Stimulated activated CD4-positive, alpha-beta T cell treated with anti-CD3 and anti-CD28 coated beads, Interleukin-2, amount 100 ng/mL, for 24 hours (primary cell): ENCODE measurements at regions not wholly inside any gene's neighbourhood (a gene's known extent, or its start where the extent isn't known, plus 50 kb on each side); places are given as distances from the start of the nearest gene placed in this dataset.

ENCODE experiments used
- DNase-seq, 2 donors: peaks; one replicate each; pipeline ENCODE4 v3.0.0-alpha.2; 2020

DNA sequence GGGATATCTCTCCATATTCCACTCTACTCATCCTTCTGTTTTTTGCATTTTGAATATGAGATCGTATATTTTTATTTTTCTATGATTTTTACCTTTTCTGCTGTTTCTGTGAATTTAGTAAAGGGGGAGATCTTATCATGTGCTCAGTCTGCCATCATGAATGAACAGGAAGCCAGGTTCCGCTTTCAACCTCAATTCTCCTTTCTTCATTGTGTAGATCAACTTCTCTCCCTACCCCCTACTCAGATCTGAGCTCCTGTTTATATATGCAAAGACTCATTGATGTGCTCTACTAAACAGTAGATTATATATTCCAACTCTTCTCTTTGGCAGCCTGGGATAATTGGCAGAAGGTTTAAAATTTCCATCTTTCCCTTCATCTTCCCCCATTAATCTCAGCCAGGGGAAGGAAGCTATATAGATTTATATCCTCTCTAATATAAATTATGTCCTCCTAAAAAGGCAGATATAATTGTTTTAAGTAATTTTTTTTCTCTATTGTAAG is 336.7 kb upstream of the PLET1 start:
- DNase-seq, result no peak

DNA sequence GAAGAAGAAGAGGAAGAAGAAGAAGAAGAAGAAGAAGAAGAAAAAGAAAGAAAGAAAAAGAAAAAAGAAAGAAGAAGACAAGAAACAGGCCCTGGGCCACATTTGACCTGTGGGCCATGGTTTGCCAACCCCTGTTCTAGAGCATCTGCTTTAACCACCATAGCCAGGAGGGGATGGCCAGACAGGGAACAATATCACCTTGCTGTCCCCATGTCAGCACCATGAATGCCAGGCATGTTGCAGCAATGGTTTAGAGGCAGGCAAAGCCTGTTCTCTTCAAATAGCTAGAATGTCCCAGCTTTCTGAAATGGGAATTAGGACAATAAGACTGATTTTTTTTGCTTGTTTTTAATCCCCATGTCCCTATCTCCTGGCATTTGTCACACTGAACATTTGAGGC is 338.6 kb upstream of the PLET1 start:
- no peak for DNase-seq

- DNase-seq, result no peak
These were observed 339.3 kb upstream of the PLET1 start for GRCh38 chr11:112599856-112600533.

DNA sequence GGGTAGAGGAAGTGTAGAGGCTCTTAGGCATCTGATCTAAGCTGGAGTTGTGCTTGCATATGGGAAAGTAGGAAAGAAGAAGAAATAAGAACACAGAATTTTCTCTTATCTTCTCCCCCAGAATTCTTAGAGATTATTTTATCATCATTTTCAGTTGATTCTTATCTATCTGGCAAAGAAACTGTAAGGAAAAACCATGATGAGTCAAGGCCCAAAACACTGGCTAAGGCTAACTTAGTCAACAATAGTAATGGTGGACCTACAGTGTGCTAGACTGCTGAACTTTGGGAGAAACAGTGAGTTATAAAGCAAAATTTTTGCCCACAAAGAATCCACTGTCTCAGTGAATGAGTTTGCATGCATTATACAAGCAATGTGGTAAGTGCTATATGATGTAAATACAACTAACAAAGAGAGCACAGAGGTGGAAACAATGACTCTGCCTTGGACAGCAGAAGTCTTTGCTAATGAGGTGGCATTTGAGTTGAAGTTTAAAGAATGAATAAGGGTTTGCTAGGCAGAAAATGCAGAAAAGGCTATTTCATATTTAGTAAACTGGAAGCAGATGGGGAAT is 344.5 kb upstream of the PLET1 start:
- no peak for DNase-seq

- no peak for DNase-seq
These were observed 346.0 kb upstream of the PLET1 start for GRCh38 chr11:112606656-112607055.

DNA sequence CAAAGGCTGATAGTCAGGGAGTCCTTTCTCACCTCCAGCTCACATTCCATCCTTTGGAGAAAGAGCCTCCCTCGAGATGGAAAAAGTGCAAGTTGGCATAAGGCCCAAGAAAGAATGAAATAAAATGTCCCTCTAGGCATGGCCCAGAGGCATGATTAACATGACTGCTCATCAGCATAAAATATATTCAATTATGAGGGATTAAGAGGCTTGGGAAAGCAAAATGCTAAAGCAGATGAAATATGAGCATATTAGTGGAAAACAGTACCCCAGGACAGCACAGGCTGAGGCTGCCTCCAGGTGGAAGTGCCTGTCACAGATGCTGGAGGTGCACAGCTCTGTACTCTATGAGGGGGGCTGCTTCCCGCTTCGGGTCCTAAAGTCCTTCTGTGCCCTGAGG is 347.8 kb upstream of the PLET1 start:
- no peak for DNase-seq

- DNase-seq, result no peak
These were observed 349.8 kb upstream of the PLET1 start for GRCh38 chr11:112610494-112610893.

GRCh38 chr11:112610996-112611750 is 350.0 kb upstream of the NCAM1 start:
- DNase-seq, result no peak

- DNase-seq, result no peak
These were observed 349.4 kb upstream of the NCAM1 start for GRCh38 chr11:112611771-112612170.

GRCh38 chr11:112612250-112612849 is 348.9 kb upstream of the NCAM1 start:
- no peak for DNase-seq

- DNase-seq, result no peak
These were observed 347.9 kb upstream of the NCAM1 start for GRCh38 chr11:112613051-112613972.

GRCh38 chr11:112614605-112615004 is 346.6 kb upstream of the NCAM1 start:
- no peak for DNase-seq

- no peak for DNase-seq
These were observed 346.0 kb upstream of the NCAM1 start for GRCh38 chr11:112615238-112615637.

- DNase-seq, result no peak
These were observed 345.3 kb upstream of the NCAM1 start for GRCh38 chr11:112615891-112616290.

GRCh38 chr11:112616327-112617097 is 344.7 kb upstream of the NCAM1 start:
- no peak for DNase-seq

DNA sequence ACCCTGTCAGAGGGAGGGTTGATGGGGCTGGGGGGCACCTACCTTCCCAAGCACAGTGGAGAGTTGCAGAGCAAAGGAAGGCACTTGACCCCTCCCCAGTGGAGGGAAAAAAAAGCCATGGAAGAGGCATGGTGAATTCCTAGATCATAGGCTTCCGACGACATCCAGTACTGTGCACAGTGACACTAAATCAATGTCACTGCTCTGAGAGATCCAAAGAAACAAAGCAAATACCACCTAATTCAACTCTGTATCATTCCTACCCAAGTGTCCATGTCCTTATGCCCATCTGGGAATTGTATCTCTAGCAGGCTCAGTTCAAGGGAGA is 344.2 kb upstream of the NCAM1 start:
- no peak for DNase-seq

GRCh38 chr11:112617977-112618826 is 343.0 kb upstream of the NCAM1 start:
- no peak for DNase-seq

DNA sequence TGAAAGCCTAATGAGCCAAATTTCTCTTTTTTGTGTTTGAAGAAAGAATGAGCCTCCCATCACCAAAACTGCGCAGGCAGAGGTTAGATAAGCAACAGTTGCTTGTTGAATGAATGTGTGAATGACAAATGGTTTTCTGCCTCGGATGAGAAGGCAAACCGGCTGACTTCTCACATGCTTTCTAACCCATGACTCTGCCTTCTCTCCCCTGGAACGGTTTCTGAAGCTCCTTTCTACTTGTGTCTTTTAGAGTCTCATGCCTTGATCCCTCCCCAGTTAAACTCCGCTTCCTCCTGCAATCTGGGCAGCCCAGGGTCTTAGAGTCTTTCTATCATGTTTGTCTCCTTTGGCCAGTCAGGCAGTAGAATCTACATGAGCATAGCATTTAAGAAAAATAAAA is 342.1 kb upstream of the NCAM1 start:
- no peak for DNase-seq

GRCh38 chr11:112620621-112621394 is 340.4 kb upstream of the NCAM1 start:
- no peak for DNase-seq

DNA sequence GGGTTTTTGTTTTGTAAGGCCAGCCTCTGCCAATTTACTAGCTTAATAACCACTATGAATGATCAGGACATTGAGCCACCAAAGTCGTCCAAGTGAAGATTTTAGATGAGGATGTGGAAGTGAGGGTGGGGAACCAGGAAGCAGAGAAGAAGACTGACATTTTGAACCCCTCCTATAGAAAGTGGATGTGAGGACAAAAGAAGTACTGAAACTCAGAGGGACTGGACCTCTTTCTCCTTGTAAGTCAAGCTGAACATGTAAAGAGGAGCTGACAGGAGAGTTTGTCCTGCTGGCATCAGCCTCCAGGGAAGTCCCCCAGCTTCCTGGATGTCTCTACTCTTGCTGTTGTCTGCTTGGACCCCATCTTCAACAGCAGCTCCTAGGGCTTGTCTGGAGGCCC is 338.2 kb upstream of the NCAM1 start:
- no peak for DNase-seq
